Fibroblast of skin of abdomen (primary cell): ENCODE measurements at regions not wholly inside any gene's neighbourhood (a gene's known extent, or its start where the extent isn't known, plus 50 kb on each side); places are given as distances from the start of the nearest gene placed in this dataset.
A peak's percentile ranks its signal among the peaks of the same experiment; 100 is the strongest.
"Not testable (repeated sequence)": the region's sequence is repeated elsewhere in the genome, so short reads cannot be mapped to it uniquely, and the experiment has no call there.

Experiments used
- DNase-seq: peaks from one replicate; pipeline ENCODE4 v3.0.0-alpha.2; 2013

DNA sequence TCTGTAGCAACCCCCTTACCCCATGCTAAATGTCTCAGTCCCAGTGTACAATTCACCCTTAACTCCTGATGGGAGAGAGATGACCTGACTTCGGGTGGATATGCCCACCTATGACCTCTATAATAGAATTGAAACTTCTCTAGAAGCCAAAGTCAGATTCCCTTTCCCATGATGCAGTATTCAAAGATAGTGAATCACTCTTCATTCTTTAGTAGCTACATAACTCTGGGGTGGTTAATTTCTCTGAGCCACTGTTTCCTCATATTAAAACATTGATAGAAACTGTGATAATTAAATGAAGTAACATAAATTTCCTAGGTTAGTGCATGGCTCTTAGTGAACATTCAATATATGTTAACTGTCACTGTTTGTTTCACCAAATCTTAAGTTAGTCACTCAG, 500.4 kb downstream of the COL12A1 start:
- DNase-seq = peak; percentile 28

DNA sequence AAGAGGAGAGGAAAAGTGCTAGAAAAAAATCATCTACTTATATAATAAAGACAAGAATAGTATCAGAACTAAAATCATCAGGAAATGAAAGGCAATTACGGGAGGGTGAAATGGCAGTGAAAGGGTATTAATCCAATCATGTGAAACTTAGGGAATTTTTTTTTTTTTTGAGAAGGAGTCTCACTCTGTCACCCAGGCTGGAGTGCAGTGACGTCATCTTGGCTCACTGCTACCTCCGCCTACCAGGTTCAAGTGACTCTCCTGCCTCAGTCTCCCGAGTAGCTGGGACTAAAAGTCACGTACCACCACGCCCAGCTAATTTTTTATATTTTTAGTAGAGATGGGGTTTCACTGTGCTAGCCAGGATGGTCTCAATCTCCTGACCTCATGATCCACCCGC, 501.3 kb downstream of the COL12A1 start:
- not testable (repeated sequence) for DNase-seq

DNA sequence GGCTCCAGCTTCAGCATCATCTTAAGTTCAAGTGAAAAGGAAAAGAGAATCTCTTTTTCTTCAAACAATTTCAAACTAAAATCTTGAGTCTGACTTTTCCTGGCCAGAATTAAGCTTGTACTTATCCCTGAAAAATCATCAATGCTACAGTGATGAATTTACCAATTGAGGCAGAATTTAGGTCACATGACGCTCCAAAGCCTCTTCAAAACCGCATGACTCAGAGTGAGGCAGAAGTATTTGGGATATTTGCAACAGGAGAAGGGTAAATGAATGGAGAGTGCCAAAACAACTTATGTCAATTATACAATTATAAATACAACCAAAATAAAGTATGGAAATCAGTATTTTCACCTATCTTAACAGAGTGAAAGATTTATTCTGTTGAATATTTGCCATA, 515.5 kb downstream of the COL12A1 start:
- DNase-seq = peak; percentile 28

DNA sequence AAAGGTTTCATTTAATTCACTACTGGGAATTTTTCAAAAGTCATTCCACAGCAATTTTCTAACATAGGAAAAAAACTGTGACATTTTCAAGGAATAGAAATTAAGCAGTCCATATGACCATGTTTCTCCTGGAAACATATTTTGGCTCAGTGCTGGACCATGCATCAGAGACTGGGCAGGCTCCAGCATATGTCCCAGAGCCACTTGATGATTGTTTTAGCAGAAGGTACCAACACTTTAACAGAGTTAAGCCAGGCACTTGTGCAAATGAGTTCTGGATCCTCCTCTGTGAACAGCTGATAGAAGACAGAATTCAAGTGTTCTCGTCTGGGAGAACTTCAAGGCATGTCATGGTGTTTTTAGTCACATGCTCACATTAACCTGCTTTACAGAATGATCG, 516.3 kb downstream of the COL12A1 start:
- DNase-seq = no peak

DNA sequence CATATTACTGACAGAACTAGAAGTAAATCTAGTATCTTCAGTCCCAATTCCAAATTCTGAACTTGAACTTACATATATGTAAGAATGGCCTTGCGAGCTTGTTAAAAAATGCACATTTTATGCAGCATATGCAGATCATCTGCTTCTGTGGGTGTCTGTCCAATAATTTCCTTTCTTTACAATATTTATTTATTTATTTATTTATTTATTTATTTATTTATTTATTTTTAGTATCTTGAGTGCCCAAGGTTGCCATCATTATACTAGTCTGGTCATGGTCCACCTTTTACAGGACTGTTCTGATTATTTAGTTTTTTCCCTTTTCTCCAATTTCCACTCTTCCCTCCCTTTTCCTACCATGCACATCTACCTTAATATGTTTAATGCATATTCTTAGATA, 528.4 kb downstream of the COL12A1 start:
- no peak for DNase-seq

DNA sequence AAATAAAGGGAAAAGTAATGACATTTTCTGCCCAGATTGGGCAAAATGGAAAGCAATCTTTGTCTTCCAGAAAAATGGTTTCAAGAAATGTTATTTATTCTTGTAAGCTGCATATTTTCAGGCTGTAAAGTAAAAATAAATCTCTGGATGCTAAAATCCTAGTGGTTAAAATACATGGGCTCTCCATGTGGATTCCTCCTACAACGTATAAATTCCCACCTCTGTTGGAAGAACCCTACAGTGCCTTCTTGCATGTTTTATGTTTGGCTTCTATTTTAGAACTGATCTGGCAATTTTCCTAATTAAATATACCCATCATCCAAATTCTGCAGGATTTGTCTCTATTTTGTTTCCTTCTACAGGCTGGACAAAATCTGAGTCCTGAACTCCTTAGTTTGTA, 528.9 kb downstream of the COL12A1 start:
- no peak for DNase-seq

DNA sequence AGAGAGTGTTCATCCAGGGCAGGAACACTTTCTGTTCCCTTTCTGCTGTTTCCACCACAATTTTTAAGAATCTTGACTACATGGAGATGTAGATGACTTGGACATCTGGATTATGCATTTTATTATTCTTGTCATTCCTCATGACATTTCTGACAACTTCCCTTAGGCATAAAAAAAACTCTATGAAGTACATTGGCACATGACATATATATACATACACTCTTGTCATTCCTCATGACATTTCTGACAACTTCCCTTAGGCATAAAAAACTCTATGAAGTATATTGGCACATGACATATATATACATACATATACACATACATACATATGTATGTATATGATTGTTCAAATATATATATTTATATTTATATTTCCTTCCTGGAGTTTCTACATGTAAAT, 531.5 kb downstream of the COL12A1 start:
- DNase-seq = no peak

DNA sequence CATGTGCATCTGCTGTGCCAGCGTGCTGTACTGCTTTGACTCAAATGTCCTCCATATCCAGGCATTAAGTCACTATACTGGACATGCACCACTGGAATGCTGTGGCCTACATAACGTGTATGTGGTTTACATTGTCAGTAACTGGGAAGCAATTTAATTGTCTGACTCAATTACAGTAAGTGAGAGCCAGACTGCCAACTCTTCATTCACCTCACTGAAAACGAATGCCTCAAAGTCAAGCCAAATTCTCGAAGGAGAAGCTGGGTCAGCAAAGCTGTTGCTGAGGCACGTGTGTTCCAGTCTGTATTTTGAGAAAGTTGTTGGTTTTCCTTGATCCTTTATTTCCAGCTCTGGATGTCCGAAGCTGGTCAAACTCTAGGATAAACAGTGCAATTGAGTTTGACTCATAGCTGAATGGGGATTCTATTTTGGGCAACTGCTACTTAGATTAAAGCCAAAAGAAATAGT, 534.3 kb downstream of the COL12A1 start:
- peak; percentile 99 for DNase-seq

DNA sequence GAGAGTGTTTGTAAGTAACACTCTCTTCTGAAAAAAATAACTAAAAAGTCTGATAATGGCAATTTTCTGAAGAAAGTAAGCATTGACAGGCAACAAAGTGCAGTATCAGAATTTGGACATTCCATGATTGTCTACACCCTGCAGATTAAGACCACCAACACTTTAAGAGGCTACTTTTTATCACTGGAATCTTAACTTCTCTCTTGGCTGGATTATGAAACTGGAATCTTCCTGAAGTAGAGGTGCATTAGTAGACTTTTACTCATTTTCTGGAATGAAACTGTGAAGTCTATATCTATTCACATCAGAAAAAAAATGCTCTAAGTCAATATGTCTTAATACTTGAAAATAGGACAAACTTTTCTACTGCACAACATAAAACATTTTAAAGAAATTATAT, 547.5 kb downstream of the COL12A1 start:
- DNase-seq = peak; percentile 65

DNA sequence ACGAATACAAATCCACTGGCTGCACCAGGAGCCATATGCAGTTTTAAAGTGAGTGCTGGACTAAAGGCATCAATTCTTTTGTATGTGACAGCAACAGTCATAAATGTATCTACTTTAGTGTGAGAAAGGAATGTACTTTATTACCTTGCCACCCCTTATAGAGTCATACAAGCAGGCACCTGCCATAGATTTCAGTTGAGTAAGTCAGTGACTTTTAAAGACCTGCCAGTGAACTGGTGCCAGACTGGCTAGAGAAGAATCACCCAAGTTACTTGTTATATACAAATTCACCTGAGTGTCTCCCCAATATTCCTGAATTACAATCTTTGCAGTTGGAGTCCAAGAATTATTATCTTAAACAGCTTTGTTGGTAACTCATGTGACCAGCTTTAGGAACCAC, 547.9 kb downstream of the COL12A1 start:
- no peak for DNase-seq

DNA sequence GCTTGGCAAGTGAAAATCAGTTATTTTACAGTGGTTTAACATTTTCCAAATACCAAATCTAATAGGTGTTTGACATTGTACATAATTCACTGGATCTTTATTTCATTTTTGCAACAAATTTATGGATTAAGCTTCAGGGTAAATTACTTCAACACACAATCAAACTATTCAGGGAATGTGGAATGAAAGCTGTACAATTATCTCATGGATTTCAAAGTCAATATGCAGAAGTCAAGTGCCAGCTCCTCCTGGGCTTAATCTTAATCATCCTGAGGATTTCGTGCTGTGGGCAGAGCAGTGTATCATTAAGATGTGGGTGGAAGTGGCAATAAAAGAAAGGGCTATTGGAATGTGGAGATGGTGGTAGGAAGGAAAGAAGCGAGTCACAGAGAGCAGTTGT, 548.8 kb downstream of the COL12A1 start:
- DNase-seq = peak; percentile 87

DNA sequence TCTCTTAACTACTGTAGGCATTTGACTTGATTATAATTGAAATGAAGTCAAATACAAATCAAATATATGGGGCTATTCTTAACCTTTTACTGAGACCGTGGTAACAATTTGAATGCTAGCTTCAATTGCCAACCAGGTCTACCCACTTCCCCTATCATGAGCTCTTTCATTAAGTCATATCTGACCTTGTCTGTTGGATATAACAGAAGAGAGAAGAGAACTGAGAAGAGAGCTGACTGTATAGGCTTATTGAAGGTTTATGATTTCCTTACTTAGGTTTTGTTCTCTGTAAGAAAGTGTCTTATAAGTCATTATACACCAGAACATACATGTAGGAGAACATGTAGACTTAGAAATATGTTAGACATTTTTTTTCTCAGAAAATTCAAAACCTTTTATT, 549.4 kb downstream of the COL12A1 start:
- DNase-seq = no peak

DNA sequence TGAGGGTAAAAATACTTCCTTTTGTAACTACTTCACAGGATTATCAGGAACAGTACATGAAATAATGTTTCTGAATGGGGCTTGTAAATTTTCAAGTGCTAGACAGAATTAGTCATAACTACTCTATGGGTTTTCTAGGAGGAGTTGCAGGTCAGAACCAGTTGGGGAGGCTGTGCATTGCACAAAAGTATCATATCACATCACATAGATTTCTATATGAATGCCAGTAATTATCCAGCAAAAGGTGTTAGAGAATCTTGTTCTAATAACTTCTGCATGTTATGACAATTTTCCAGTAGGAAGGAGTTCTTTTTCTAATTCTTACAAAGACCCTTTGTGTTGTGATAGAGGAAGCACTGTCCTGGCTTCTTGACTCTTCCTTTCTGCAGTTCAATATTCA, 551.6 kb downstream of the COL12A1 start:
- DNase-seq = peak; percentile 28

DNA sequence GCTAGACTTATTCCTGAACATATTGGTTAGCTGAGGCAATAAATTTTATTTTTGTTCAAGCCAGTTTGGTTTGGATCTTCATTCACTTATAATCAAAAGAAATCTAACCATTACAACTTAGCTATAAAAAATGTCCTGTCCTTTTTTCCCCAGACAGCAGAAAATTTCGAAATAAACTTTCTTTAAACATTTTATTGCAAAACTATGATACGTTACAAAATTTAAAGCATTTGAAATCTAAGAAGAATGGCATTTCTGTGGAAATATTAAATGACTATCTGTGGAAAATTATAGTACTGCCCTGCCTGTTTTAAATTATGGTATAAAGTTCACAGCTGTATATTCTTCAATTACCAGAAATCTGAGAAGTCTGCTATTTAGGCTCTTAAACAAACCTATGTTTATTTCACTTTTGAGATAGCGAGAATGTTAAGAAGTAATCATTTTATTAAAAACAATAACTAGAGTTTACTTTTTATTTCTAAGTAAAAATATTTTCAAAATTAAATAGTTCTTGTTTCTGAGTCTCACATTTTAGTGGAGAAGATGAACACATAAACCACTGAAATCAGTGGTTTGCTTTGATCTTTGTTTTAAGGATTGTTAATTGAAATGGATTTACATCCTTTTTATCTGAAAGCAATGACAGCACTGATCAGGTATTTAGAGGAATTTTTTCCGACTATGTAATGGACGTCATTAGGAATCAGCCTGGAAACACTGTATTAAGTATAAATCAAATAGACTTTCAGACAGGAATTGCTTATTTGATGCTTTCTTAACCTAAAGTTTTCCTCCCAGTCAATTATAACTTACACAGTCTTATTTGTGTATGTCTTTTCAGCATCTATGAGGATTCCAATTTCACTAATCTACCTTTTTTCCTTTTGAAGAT, 553.7 kb downstream of the COL12A1 start:
- peak; percentile 78 for DNase-seq

DNA sequence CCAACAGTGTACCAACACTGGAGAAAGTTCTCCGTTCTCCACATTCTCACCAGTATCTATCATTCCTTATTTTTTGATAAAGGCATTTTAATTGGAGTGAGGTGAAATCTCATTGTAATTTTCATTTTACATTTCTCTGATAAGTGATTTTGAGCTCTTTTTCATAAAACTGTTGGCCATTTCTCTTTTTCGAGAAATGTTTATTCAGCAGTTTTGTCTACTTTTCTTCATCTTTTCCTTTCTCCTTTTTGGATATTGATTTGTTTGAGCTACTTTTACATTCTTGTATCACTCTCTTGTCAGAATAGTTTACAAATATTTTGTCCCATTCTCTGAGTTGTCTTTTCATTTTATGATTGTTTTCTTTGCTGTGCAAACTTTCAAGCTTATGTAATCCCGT, 555.2 kb downstream of the COL12A1 start:
- no peak for DNase-seq

DNA sequence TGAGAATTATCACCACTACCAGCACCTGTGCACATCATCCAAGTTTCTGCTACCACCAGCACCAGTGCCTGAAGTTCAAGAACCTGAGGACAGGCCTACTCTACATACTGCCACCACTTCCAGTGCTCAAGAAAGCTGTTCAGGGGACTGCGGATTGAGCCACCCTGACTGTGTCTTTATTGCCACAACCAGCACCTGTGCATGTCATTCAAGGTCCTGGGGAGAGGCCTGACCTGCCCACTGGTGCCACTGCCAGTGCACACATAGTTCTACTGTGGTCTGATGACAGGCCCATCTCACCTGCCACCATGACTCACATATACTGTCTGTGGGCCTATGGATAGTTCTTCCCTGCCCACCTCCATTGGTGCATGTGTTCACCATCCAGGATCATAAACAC, 559.4 kb downstream of the COL12A1 start:
- DNase-seq = no peak

DNA sequence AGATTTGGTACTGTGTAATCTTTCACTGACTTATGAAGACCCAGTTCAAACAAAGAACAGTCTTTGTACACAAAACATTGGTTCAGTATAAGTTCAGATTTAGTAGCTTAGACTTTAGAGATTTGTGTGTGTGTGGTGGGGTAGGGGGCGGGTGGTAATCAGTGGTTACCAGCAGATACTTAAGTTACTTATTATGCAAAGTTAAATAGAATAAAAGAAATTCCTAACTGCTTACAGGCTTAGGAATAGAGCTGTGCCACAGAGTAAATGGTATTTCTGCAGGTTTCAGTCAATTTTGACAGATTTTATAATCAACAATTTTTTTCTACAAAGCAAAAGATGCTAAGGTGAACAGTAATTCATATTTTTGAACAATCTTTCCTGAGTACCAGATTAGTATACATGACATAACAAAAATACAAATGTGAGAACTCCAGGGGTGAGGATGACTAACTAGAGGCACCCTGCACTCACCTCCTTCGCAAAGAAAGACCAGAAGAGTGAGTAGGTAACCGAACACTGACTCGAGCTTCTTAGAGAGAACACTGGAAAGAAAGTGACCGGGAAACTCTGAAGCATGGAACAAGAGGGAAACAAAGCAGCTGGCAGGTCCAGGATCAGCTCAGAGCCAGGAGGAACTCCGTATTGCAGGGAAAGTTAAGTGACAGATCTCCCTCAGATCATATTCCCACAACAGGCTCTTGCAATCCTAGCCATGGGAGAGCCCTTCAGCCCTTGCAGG, 560.6 kb downstream of the COL12A1 start:
- DNase-seq = no peak

DNA sequence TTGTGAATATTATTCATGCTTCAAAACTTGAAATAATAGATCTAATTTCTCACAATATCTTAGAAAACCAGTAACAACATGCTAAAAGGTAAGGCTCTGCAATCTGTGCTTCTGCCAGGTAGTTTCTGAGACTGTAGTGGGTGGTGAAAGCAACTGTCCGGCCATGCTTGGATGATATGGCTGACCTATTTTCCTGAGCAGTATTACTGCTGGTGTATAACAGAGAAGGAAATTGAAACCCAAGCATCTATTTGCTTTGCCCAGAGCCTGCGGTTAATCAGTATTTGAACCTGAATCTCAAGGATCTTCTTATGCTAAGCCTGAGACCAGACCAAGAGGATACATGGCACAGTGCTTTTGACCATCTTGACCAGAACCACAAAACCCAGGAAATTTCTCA, 563.8 kb downstream of the COL12A1 start:
- DNase-seq = no peak

DNA sequence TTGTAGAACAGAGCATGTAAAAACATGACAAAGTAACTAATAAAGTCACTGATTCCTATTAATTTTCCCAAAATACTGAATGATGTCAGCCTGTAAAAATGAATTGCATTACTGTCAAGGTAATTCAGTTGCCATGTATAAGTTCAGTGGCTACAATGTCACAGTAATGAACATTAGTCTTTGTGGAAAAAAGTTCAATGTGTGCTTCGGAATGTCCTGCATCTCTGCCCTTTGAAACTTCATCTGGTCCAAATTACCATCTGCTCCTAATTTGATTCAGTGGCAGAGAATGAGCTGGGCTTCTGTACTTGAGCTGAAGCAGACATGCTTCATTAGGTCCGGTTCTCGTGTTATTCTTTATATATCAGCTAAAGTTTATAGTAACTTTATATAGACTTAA, 567.4 kb downstream of the COL12A1 start:
- peak; percentile 71 for DNase-seq

DNA sequence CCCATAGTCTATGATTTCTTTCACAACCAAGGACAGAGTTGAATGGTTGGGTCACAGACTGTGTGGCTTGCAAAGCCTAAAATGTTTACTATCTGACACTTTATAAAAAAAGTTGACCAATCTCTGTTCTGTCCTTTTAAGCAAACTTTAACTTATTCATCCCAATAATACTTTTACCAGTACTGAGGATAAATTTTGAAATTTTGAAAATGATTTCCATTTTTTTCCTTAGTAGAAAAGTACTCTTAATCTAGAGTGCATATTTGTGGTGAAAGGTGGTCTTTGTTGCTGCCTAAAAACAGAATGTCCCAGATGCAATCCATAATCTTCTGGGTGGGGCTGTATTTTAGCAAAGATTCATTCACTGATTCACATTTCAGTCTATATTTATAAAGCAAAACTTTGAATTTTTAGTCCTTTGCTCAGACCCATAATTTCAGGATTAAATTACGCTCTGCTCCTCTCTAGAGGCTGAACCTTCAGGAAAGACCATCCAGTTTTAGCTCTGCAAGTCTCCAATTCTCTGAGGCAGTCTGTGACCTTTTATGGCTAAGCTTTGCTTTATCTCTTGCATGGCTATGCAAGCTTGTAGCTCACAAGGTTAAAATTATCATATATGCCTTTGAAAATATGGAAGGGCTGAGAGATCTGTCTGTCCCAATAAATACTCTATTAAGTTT, 573.5 kb downstream of the COL12A1 start:
- DNase-seq = no peak

DNA sequence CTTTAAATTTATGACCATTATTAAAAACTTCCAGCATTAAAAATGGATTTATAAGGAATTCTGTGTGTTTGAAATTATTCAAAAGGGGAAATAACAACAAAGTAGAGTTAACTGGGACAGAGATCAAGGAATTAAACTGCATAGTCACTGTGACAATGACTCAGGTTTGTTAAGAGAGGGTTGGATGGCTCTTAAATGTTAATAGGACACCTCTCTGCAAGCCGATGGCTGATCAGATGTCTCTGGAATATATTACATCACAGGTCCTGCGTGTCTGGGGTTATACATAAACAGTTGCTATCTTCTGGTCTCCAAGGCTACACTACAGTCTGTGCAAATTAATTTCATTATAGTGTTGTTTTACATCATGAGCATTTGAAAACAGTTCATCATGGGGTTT, 574.3 kb downstream of the COL12A1 start:
- DNase-seq = no peak

DNA sequence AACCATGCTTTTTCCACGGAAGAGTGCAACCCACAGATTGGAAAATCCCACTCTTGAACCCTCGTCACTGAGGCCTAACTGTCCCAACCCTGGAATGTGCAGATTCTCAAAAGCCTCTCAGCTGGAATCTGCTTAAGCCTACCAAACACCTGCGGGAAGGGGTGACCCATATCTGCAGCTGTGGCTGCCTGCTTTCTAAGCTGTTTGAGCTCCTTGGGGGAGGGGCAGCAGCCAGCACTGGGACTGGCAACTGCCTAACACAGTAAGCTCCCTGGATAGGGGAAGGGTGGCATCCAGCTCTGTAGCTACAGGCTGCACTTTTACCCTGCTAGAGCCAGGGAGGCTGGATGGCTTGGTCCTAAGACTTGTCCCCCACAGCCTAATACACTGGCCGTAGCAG, 579.6 kb downstream of the COL12A1 start:
- no peak for DNase-seq

DNA sequence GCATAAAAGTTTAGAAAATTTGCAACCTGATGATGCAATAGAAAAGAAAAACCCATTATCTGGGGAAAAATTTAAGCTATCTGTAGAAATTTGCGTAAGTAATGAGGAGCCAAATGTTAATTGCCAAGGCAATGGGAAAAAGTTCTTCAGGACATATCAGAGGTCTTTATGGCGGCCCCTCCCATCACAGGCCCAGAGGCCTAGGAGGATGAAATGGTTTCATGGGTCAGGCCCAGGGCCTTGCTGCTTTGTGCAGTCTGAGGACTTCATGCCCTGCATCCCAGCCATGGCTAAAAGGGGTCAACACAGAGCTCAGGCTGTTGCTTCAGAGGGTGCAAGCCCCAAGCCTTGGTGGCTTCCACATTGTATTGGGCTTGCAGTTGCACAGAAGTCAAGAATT, 582.8 kb downstream of the COL12A1 start:
- no peak for DNase-seq
